ENCODE measurements at regions not wholly inside any gene's neighbourhood (a gene's known extent, or its start where the extent isn't known, plus 50 kb on each side); places are given as distances from the start of the nearest gene placed in this dataset.

DNA sequence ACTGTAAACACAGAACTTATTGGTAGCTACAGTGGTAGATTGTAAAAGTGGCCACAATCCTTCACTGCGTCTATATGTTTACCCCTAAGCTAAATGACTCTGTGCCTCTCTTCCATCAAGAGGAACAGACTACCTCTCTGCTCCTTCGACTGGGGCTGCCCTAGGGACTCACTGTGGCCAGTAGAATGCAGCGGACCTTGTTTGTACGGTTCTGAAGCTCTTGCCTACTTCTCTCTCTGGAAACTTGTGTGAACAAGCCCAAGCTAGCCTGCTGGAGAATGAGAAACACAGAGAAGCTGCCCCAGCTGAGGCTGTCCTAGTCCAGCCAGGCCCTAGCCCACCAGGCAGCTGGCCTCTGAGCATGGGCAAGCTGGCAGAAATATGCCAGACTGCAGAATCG, 140.8 kb upstream of the SLC1A4 start:
- TF ChIP-seq, protein P1, sequence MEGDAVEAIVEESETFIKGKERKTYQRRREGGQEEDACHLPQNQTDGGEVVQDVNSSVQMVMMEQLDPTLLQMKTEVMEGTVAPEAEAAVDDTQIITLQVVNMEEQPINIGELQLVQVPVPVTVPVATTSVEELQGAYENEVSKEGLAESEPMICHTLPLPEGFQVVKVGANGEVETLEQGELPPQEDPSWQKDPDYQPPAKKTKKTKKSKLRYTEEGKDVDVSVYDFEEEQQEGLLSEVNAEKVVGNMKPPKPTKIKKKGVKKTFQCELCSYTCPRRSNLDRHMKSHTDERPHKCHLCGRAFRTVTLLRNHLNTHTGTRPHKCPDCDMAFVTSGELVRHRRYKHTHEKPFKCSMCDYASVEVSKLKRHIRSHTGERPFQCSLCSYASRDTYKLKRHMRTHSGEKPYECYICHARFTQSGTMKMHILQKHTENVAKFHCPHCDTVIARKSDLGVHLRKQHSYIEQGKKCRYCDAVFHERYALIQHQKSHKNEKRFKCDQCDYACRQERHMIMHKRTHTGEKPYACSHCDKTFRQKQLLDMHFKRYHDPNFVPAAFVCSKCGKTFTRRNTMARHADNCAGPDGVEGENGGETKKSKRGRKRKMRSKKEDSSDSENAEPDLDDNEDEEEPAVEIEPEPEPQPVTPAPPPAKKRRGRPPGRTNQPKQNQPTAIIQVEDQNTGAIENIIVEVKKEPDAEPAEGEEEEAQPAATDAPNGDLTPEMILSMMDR (IDR thresholded peaks at IDR 0.05; ENCODE audit: low read length): no peak
- TF ChIP-seq EZH2 (optimal IDR thresholded peaks at IDR 0.05; ENCODE audit: low read depth, low read length): no peak
- no peak for TF ChIP-seq EZH2phosphoT487 (IDR thresholded peaks at IDR 0.05; ENCODE audit: low read length)

Data from MM.1S (cell line).